ENCODE measurements at regions not wholly inside any gene's neighbourhood (a gene's known extent, or its start where the extent isn't known, plus 50 kb on each side); places are given as distances from the start of the nearest gene placed in this dataset.

GRCh38 chr18:56443166-56443907, 195.1 kb downstream of the TXNL1 start:
- no peak overlapping the region for H4K91ac ChIP-seq (replicated peaks; ENCODE audit: insufficient read length, low read length)
- no peak overlapping the region for H3K23ac ChIP-seq (ENCODE audit: insufficient read length)
- no peaks in the 10 kb centered on the region for H3K36me3 ChIP-seq (ENCODE audit: control insufficient read depth in 2 of 4, insufficient read depth in 4 of 4, low read length in 3 of 4)
- H3K56ac ChIP-seq (replicated peaks; ENCODE audit: insufficient read length, low read depth, low read length): no peak overlapping the region
- no peak overlapping the region for H3K9ac ChIP-seq (replicated peaks in 1 of 4; ENCODE audit: extremely low read depth in 1 of 4, low read depth in 3 of 4, low read length in 3 of 4)
- no peaks in the 10 kb centered on the region for H4K20me1 ChIP-seq (replicated peaks in 1 of 2; ENCODE audit: control insufficient read depth in 1 of 2, insufficient read depth in 2 of 2, low read length in 2 of 2)
- no peaks in the 10 kb centered on the region for H3K79me2 ChIP-seq (ENCODE audit: control insufficient read depth in 1 of 2, insufficient read depth in 2 of 2, low read length in 2 of 2)
- FAIRE-seq (no peak), DNase-seq (ENCODE audit: low read depth in 1 of 2, low spot score in 2 of 2) (no peak)
- H3K9me3 ChIP-seq (ENCODE audit: insufficient read depth in 2 of 2, low read depth in 1 of 2, low read length in 1 of 2): no peaks in the 10 kb centered on the region
- CTCF ChIA-PET (ENCODE audit: partially characterized antibody): interaction anchor here (0.9 to 1.9 kb wide), 2 partner anchors 9 to 94 kb away, joined by 3 to 8 read pairs; no protein-coding TSS in a partner anchor
- H3K4ac ChIP-seq (replicated peaks; ENCODE audit: insufficient read length, low read depth, low read length): no peak overlapping the region
- 95% methylated on average over 3 of the region's 3 CpGs; no CpG with 5 or more reads in 1 of the 2 experiments for WGBS, 2 experiments (ENCODE audit: extremely low coverage in 1 of 2, insufficient coverage in 1 of 2, insufficient read length in 1 of 2, insufficient replicate concordance in 2 of 2, low coverage in 1 of 2, low lambda C conversion rate in 2 of 2, missing lambda C conversion rate in 1 of 2)
- H2BK15ac ChIP-seq (ENCODE audit: low read length): no peak overlapping the region
- H2BK120ac ChIP-seq (replicated peaks; ENCODE audit: low read depth, low read length): no peak overlapping the region
- no peak overlapping the region for H3K27ac ChIP-seq (ENCODE audit: low read depth, low read length)
- no peak overlapping the region for H4K8ac ChIP-seq (ENCODE audit: extremely low read depth, insufficient read depth, low read length)
- H2BK5ac ChIP-seq (ENCODE audit: low read depth, low read length): no peak overlapping the region
- H3K4me2 ChIP-seq (ENCODE audit: insufficient read depth in 1 of 2, low read depth in 2 of 2, low read length in 2 of 2): no peak overlapping the region
- H2AFZ ChIP-seq (ENCODE audit: low read length): no peak overlapping the region
- POLR2A ChIA-PET (ENCODE audit: partially characterized antibody): no interaction called here
- no peak overlapping the region for H3K18ac ChIP-seq (ENCODE audit: extremely low read depth, low read length)
- no peaks in the 10 kb centered on the region; a peak in 1 of 7 replicates for H3K27me3 ChIP-seq (replicated peaks in 1 of 4; ENCODE audit: control insufficient read depth in 3 of 4, extremely low read depth in 1 of 4, insufficient read depth in 3 of 4, low read length in 3 of 4)
- H4K5ac ChIP-seq (ENCODE audit: insufficient read length, low read depth, low read length): no peak overlapping the region
- no peaks in the 10 kb centered on the region for H3K23me2 ChIP-seq (ENCODE audit: low read depth, low read length)
- no peak overlapping the region for H3K4me3 ChIP-seq (ENCODE audit: extremely low read depth in 1 of 4, insufficient read depth in 2 of 4, low read depth in 3 of 4, low read length in 4 of 4)
- no peak overlapping the region for H2BK20ac ChIP-seq (ENCODE audit: low read length)
- H2AK5ac ChIP-seq (ENCODE audit: low read depth, low read length): no peak overlapping the region
- H2BK12ac ChIP-seq (ENCODE audit: low read depth, low read length): no peak overlapping the region
- H3K79me1 ChIP-seq (ENCODE audit: low read depth, low read length): no peaks in the 10 kb centered on the region
- no peaks in the 10 kb centered on the region for H3K4me1 ChIP-seq (replicated peaks in 1 of 4; ENCODE audit: control insufficient read depth in 3 of 4, insufficient read depth in 4 of 4, low read length in 3 of 4)
- no peak overlapping the region for H3K14ac ChIP-seq (ENCODE audit: insufficient read length)
- TF ChIP-seq SIN3A (conservative IDR thresholded peaks at IDR 0.05 in 1 of 2, IDR thresholded peaks at IDR 0.05 in 1 of 2; ENCODE audit: low read depth in 1 of 2, low read length in 2 of 2): no peak
- TF ChIP-seq, protein P1, sequence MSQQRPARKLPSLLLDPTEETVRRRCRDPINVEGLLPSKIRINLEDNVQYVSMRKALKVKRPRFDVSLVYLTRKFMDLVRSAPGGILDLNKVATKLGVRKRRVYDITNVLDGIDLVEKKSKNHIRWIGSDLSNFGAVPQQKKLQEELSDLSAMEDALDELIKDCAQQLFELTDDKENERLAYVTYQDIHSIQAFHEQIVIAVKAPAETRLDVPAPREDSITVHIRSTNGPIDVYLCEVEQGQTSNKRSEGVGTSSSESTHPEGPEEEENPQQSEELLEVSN (IDR thresholded peaks at IDR 0.05): no peak
- TF ChIP-seq KDM1A (IDR thresholded peaks at IDR 0.05; ENCODE audit: borderline replicate concordance, low read length): no peak
- TF ChIP-seq TEAD4 (IDR thresholded peaks at IDR 0.05; ENCODE audit: low read depth, low read length): no peak
- TF ChIP-seq SIRT6 (IDR thresholded peaks at IDR 0.05; ENCODE audit: low read length): no peak
- no peak for TF ChIP-seq BCL11A (IDR thresholded peaks at IDR 0.05; ENCODE audit: low read depth in 2 of 2, low read length in 2 of 2)
- no peak for TF ChIP-seq JUN (IDR thresholded peaks at IDR 0.05; ENCODE audit: low read depth, low read length)
- TF ChIP-seq CBX5 (IDR thresholded peaks at IDR 0.05; ENCODE audit: low read depth, low read length): no peak
- no peak for TF ChIP-seq ATF2 (IDR thresholded peaks at IDR 0.05; ENCODE audit: low read length)
- TF ChIP-seq SIX5 (IDR thresholded peaks at IDR 0.05; ENCODE audit: low read depth, low read length): no peak
- TF ChIP-seq HDAC2 (IDR thresholded peaks at IDR 0.05; ENCODE audit: borderline replicate concordance in 1 of 2, low read depth in 2 of 2, low read length in 2 of 2): no peak

Measured in H1 (cell line).